GM12878 (cell line): ENCODE measurements at regions not wholly inside any gene's neighbourhood (a gene's known extent, or its start where the extent isn't known, plus 50 kb on each side); places are given as distances from the start of the nearest gene placed in this dataset.

Experiments
- CBX5 ChIP-seq: sonication (generic); IDR thresholded peaks from 2 replicates; pipeline ENCODE4 v1.6.1; 2016; ENCODE audit warnings: low read depth, moderate library complexity, mild to moderate bottlenecking, inconsistent platforms
- CTCF ChIP-seq, 3 experiments: IDR thresholded peaks in 2 of 3; conservative IDR thresholded peaks in 1 of 3; 2 replicates each; pipeline ENCODE4 v1.5.1; 2011; ENCODE audit warnings: low read depth in 3 of 3, low read length in 3 of 3, mild to moderate bottlenecking in 3 of 3, control low read depth in 2 of 3, moderate library complexity in 2 of 3, inconsistent platforms in 1 of 3, mixed read lengths in 1 of 3; ENCODE audit not compliant: control insufficient read depth in 2 of 3, insufficient read depth in 1 of 3; ENCODE audit errors: extremely low read depth in 1 of 3
- KAT2A ChIP-seq: conservative IDR thresholded peaks from 2 replicates; pipeline ENCODE4 v1.6.1; 2011; ENCODE audit warnings: low read depth, low read length; ENCODE audit not compliant: control insufficient read depth
- TF ChIP-seq, protein P1 (sequence below): fragments of 150-350 bp; IDR thresholded peaks from 2 replicates; pipeline ENCODE4 v1.6.1; 2016; ENCODE audit warnings: low read depth, low read length

- TF ChIP-seq CTCF (IDR thresholded peaks at IDR 0.05 in 2 of 3, conservative IDR thresholded peaks at IDR 0.05 in 1 of 3; ENCODE audit: control insufficient read depth in 2 of 3, extremely low read depth in 1 of 3, insufficient read depth in 1 of 3, low read depth in 3 of 3, low read length in 3 of 3) (no peak), KAT2A (no peak), CBX5 (no peak)
- TF ChIP-seq, protein P1, sequence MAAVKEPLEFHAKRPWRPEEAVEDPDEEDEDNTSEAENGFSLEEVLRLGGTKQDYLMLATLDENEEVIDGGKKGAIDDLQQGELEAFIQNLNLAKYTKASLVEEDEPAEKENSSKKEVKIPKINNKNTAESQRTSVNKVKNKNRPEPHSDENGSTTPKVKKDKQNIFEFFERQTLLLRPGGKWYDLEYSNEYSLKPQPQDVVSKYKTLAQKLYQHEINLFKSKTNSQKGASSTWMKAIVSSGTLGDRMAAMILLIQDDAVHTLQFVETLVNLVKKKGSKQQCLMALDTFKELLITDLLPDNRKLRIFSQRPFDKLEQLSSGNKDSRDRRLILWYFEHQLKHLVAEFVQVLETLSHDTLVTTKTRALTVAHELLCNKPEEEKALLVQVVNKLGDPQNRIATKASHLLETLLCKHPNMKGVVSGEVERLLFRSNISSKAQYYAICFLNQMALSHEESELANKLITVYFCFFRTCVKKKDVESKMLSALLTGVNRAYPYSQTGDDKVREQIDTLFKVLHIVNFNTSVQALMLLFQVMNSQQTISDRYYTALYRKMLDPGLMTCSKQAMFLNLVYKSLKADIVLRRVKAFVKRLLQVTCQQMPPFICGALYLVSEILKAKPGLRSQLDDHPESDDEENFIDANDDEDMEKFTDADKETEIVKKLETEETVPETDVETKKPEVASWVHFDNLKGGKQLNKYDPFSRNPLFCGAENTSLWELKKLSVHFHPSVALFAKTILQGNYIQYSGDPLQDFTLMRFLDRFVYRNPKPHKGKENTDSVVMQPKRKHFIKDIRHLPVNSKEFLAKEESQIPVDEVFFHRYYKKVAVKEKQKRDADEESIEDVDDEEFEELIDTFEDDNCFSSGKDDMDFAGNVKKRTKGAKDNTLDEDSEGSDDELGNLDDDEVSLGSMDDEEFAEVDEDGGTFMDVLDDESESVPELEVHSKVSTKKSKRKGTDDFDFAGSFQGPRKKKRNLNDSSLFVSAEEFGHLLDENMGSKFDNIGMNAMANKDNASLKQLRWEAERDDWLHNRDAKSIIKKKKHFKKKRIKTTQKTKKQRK, result no peak
These were observed 81.9 kb upstream of the RCN1 start for GRCh38 chr11:32008880-32009551.
